GM12892 (cell line): ENCODE measurements at regions not wholly inside any gene's neighbourhood (a gene's known extent, or its start where the extent isn't known, plus 50 kb on each side); places are given as distances from the start of the nearest gene placed in this dataset.

ENCODE experiments used
- DNase-seq: peaks from one replicate; pipeline ENCODE4 v3.0.0; 2011; ENCODE audit not compliant: insufficient read length
- FAIRE-seq: peaks from 2 replicates; lab custom pipeline; 2011; peaks lifted over from hg19 to GRCh38; lab: Jason Lieb, UNC
- POLR2A ChIP-seq: IDR thresholded peaks from 2 replicates; pipeline ENCODE4 v1.6.1; 2011; ENCODE audit warnings: low read depth, low read length, control low read depth
- POLR2AphosphoS5 ChIP-seq: IDR thresholded peaks from 2 replicates; pipeline ENCODE4 v1.6.1; 2011; ENCODE audit warnings: low read depth, low read length, control low read depth
- TAF1 ChIP-seq: IDR thresholded peaks from 2 replicates; pipeline ENCODE4 v1.6.1; 2011; ENCODE audit warnings: low read depth, mild to moderate bottlenecking, control low read depth, low read length, borderline replicate concordance

DNA sequence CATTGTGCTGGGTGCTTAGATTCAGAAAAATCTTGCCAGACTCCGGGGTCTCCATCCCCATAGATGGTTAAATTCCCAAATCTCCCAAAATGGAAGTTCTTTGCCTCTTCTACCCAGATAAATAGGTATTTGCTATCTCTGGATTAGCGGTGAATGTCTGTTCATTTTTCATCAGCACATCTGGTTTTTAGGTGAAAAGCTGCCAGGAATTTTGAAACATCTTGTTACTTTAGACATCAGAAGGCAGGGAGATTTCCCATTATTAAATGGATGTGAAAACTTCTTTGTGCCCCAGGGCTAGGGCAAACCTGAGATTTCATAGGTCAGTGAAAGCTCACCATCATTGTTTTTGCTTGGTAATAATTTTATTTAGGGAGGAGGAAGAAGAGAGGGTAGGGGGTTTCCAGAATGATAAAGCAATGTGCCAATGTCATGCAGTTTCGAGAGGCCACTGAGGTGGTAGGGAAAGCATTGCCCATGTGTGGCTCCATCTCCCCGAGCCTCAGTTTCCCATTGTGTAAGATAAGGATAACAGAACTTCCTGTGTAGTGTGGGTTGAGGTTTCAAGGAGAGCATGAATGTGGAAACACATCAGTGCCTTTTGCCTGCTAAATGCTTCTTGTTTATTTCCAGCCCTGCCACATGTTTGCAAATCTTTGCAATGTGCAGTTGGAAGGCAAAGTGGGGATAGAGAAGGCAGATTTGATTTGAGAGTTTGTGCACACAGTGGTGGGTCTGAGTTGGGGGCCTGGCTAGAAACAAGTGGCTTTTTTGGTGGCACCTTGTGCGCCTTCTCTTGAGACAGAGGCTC lies 147.2 kb upstream of the KLF4 start:
- TF ChIP-seq TAF1 (no peak), POLR2A (no peak), POLR2AphosphoS5 (no peak)
- FAIRE-seq (no peak), DNase-seq (no peak)

DNA sequence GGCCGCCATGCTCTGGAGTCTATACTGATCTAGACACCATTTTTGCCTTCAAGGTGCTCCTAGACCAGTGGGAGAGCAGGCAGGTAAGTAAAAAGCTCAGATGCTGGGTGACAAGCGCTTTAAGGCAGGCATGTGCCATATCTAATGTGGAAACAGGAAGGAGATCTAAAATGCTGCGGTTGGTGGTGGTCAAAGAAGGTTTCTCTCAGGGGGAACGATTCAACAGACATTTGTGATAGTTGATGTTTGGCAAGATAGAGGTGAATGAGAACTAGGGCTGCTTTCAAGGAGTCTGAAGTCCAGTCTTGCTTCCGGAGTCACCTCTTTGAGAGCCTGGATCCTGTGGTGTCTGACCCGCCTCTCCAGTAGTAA lies 146.2 kb upstream of the KLF4 start:
- DNase-seq (no peak), FAIRE-seq (no peak)
- TF ChIP-seq POLR2AphosphoS5 (no peak), POLR2A (no peak), TAF1 (no peak)

DNA sequence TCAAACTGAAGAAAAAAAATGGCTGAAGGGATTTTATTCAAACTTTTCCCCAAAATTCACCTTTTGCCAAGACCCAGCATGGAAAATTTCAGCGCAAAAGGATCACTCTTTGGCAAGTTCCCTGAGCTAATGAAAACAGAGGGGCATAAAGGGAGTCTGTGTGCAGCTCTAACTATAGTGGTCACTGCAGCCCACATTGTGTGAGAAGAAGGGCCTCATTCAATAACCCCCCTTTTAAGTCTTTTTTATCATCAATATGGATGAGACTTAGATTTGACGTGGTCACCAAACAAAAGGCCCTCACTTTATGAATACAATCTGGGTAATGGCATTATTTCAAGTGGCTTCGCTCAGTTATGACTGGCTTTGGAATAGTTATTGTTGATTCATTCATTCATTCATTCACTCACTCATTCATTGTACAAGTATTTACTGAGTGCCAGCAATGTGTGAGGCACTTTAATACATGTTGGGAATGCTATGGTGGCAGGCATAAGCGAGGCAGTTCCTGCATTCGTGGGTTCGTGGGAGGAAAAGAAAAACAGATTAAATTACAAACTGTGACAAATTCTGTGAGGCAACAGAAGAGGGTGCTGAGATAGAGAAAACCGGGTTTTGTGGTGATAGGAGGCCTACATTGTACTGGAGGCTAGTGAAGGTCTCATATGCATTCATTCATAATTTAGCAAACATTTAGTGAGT lies 145.7 kb upstream of the KLF4 start:
- TF ChIP-seq TAF1: no peak
- no peak for TF ChIP-seq POLR2AphosphoS5
- TF ChIP-seq POLR2A: no peak
- no peak for FAIRE-seq
- no peak for DNase-seq

DNA sequence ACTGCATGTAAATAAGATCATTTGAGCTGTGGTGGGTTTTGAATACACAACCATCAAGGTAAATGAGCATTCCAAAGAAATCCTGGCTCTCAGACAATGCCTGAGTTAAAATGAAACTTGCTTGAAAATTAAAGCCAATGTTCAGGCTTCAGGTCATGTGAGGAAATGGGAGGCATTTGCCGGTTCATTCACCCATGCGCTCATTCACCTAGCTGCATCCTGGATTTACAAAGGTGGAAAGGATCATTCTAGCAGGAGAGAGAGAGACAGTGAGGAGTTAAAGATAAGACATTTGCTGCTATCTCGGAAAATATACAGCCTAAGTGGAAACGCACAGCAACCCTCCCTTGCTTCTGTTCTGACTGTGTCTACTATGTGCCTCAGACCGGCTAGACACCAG lies 143.8 kb upstream of the KLF4 start:
- TF ChIP-seq POLR2AphosphoS5 (no peak), POLR2A (no peak), TAF1 (no peak)
- DNase-seq (no peak), FAIRE-seq (no peak)

DNA sequence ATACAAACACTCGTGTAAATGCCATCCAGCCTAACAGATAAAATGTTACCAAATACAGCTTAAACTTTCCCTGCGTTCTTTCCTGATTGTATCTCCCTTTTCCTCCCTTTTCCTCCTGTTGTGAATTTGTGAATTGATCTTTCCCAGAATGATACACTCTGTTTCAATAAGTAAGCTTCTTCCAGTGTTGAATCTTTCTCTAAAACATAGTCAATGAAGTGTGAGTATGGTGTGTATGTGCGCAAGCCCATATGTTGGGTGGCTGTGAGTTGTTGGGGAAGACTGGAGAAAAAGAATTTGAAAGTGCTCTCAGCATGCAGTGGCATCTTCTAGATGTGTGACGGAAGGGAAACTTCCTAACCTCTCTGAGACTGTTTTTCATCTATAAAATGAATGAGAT lies 143.1 kb upstream of the KLF4 start:
- FAIRE-seq: no peak
- no peak for TF ChIP-seq POLR2AphosphoS5
- TF ChIP-seq POLR2A: no peak
- TF ChIP-seq TAF1: no peak
- no peak for DNase-seq

DNA sequence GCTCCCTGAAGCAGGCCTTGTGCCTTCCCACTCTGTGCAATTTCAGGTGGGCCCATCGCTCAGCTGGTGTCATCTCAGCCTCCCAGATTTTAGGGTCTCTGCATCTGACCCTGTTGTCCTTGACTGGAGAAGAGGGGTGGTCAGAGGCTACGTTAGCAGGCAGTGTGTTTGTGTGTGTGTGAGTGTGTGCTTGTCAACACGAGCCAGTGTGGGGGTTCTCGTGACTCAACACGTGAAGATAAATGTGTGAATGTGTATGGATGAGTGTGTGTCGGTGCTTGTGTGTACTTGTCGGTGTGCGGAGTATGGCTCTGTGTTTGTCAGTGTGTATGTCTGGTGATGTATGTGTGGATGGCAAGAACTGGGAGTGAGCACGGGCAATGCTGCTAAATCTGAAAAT lies 142.6 kb upstream of the KLF4 start:
- no peak for FAIRE-seq
- no peak for TF ChIP-seq POLR2AphosphoS5
- no peak for DNase-seq

DNA sequence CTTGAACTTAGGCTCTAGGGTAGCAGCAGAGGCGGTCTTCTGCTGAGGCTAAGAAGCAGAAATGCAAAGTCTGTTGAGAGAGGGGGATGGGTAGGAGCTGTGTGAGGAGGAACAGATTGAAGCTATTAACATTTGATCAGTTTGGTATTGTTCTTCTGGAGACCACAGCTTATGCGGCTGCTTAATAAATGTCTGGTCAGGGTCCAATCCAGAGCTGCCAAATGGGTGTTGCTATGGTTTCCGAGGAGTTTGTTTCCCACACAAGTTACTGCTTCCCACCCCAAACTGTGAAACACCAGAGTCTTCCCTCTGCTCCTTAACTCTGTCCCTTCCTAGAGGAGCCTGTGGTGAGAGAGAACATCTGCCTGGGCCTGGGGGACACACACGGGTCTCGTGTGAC lies 142.2 kb upstream of the KLF4 start:
- TF ChIP-seq TAF1 (no peak), POLR2AphosphoS5 (no peak), POLR2A (no peak)
- DNase-seq: no peak
- FAIRE-seq: no peak

DNA sequence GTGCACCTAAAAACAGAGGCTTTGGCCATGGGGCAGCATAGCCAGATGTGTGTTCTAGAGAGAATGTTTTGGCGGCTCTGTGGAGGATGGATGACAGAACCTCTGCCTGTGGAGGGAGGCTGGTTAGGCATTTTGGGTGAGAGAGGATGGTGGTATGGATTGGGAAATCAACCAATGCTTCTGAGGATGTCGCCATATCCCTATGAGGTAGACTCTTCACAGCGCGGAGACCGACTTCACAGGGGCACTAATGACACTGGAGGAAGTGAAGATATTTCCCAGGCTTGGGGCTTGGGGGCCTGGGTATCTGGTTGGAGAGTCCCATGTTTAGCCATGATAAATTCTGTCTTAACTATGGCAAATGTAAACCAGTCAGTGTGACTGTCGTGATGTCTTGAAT lies 140.6 kb upstream of the KLF4 start:
- no peak for FAIRE-seq
- TF ChIP-seq TAF1: no peak
- TF ChIP-seq POLR2AphosphoS5: no peak
- TF ChIP-seq POLR2A: no peak

DNA sequence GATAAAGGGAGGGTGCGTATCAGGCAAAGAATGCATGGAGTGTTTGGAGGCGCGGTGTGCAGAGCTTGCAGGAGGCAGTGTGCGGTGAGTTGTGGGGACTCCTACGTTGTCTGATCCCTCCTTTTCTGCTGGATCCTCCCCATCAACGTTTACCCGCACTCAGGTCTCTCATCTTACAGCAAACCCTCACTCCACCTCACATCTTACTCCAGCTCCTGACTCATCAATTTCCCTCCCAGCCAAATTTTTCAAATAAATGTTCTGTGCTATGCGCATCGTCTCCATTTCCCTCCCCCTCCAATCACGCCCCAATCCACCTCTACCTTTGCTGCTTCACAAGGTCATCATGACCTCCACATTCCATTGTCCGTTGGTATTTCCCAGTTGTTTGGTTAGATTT lies 138.9 kb upstream of the KLF4 start:
- no peak for DNase-seq
- no peak for FAIRE-seq
- TF ChIP-seq TAF1: no peak
- TF ChIP-seq POLR2A: no peak
- no peak for TF ChIP-seq POLR2AphosphoS5

More for the DNA sequence above, 140.6 kb upstream of the KLF4 start:
- no peak for DNase-seq

DNA sequence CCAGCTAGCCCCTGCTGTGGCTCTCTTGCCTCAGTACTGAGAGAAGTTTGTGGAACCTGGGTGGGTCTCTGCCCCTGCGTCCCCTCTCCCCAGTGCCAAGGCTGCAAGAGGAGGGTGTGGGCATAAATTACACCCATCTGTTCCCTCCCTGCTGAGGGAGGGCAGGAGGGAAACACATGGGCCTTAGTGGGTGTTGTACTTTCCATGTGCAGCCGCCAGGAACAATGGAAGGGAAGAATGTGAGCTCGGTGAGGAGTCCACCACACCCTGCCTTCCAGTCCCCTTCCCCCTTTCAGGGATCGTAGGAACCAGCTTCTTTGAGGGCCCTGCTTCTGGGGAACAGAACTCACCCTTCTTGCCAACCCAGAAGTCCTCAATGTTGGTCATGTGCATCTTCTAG lies 138.2 kb upstream of the KLF4 start:
- TF ChIP-seq POLR2A (no peak), TAF1 (no peak), POLR2AphosphoS5 (no peak)
- FAIRE-seq: no peak
- no peak for DNase-seq

DNA sequence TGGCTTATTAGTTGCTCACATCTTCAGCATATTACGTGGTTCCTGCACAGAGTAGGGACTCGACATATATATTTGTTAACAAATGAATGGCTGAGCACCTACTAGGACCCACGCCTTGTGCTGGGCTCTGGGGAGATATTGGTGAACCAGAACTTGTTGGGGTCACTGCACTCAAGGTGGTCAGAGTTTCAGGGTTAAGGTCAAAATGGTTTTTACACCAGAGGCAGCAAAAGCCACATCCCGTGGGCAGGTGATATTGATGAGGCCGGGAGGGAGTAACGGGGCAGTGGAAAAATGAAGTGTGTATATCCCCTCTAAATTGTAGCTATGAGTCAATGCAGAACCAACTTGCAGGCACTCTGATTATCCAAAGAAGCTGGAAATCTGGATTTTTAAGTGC lies 136.5 kb upstream of the KLF4 start:
- DNase-seq: no peak
- TF ChIP-seq POLR2AphosphoS5: no peak
- no peak for TF ChIP-seq TAF1
- TF ChIP-seq POLR2A: no peak
- FAIRE-seq: no peak
